ENCODE measurements at regions not wholly inside any gene's neighbourhood (a gene's known extent, or its start where the extent isn't known, plus 50 kb on each side); places are given as distances from the start of the nearest gene placed in this dataset.

GRCh38 chr9:134226221-134226930, 62.0 kb upstream of the RNU6ATAC start:
- TF ChIP-seq, protein P1, sequence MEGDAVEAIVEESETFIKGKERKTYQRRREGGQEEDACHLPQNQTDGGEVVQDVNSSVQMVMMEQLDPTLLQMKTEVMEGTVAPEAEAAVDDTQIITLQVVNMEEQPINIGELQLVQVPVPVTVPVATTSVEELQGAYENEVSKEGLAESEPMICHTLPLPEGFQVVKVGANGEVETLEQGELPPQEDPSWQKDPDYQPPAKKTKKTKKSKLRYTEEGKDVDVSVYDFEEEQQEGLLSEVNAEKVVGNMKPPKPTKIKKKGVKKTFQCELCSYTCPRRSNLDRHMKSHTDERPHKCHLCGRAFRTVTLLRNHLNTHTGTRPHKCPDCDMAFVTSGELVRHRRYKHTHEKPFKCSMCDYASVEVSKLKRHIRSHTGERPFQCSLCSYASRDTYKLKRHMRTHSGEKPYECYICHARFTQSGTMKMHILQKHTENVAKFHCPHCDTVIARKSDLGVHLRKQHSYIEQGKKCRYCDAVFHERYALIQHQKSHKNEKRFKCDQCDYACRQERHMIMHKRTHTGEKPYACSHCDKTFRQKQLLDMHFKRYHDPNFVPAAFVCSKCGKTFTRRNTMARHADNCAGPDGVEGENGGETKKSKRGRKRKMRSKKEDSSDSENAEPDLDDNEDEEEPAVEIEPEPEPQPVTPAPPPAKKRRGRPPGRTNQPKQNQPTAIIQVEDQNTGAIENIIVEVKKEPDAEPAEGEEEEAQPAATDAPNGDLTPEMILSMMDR (conservative IDR thresholded peaks at IDR 0.05; ENCODE audit: control insufficient read depth, insufficient read depth, low read depth, low read length): no peak
- DNase-seq (ENCODE audit: low read depth): peak; percentile 22
- H3K4me3 ChIP-seq (ENCODE audit: control insufficient read depth, low read depth, low read length): no peak overlapping the region

- TF ChIP-seq, protein P1 (conservative IDR thresholded peaks at IDR 0.05; ENCODE audit: control insufficient read depth, insufficient read depth, low read depth, low read length): no peak
- no peak overlapping the region for H3K4me3 ChIP-seq (ENCODE audit: control insufficient read depth, low read depth, low read length)
- DNase-seq (ENCODE audit: low read depth): no peak
Measured at GRCh38 chr9:134227451-134228411, 63.4 kb upstream of the RNU6ATAC start.

- TF ChIP-seq, protein P1 (conservative IDR thresholded peaks at IDR 0.05; ENCODE audit: control insufficient read depth, insufficient read depth, low read depth, low read length): no peak
- no peak for DNase-seq (ENCODE audit: low read depth)
- no peak overlapping the region for H3K4me3 ChIP-seq (ENCODE audit: control insufficient read depth, low read depth, low read length)
Measured at GRCh38 chr9:134228649-134229048, 64.3 kb upstream of the RNU6ATAC start.

GRCh38 chr9:134229466-134230091, 65.2 kb upstream of the RNU6ATAC start:
- H3K4me3 ChIP-seq (ENCODE audit: control insufficient read depth, low read depth, low read length): no peak overlapping the region
- TF ChIP-seq, protein P1 (conservative IDR thresholded peaks at IDR 0.05; ENCODE audit: control insufficient read depth, insufficient read depth, low read depth, low read length): no peak
- no peak for DNase-seq (ENCODE audit: low read depth)

DNA sequence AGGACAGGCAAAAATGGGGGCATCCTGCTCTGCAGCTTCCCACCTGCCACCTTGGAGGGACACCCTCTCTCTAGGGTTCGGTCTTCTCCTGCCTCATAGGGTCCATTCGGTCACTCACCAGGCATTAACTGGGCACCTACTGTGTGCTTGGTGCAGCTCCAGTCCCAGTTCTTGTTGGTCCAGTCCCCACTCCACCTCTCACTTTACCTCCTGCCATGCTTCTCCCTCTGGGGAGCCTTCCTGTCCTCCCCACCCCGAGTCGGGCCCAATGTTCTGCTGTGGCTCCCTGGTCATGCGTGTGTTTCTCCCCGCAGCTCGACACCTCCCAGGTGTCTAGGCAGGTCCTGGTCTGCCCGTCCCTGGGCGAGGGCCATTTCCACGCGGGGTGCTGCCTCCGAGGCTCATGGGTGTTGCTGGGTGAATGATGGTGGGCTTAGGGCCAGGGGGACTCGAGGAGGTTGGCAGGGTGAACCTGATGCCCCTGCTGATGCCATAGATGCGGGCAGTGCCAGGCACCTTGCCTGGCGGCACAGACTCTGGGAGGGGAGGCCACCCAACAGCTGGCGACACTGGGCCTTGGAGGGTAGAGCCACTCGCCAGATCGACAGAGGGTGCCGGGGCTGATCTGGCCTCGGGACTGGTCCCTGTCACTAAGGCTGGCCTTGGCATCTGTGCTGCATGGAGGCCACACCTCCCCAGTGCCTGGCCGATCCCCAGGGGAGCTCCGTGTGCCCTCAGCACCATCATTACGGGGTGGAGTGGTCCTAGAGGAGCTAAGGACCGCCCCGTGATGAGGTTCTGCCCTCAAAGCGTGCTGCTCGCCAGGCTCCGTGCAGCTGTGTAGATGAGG, 66.0 kb upstream of the RNU6ATAC start:
- H3K4me3 ChIP-seq (ENCODE audit: control insufficient read depth, low read depth, low read length): no peak overlapping the region
- TF ChIP-seq, protein P1 (conservative IDR thresholded peaks at IDR 0.05; ENCODE audit: control insufficient read depth, insufficient read depth, low read depth, low read length): no peak
- no peak for DNase-seq (ENCODE audit: low read depth)

GRCh38 chr9:134230942-134231325, 66.6 kb upstream of the RNU6ATAC start:
- DNase-seq (ENCODE audit: low read depth): no peak
- TF ChIP-seq, protein P1 (conservative IDR thresholded peaks at IDR 0.05; ENCODE audit: control insufficient read depth, insufficient read depth, low read depth, low read length): no peak
- H3K4me3 ChIP-seq (ENCODE audit: control insufficient read depth, low read depth, low read length): no peak overlapping the region

Measured in fibroblast of mammary gland (primary cell).